SK-N-SH (cell line): ENCODE measurements at regions not wholly inside any gene's neighbourhood (a gene's known extent, or its start where the extent isn't known, plus 50 kb on each side); places are given as distances from the start of the nearest gene placed in this dataset.

ENCODE experiments used
- CTCF ChIA-PET: fragments of 300-600, 350-600 bp; formaldehyde crosslinking; extraction: SDS; loops from one replicate; lab custom pipeline; 2021; lab: Yijun Ruan, JAX
- POLR2A ChIA-PET: fragments of 350-600 bp; sonication (Branson Sonifier 250); formaldehyde crosslinking; extraction: SDS; loops from one replicate; lab custom pipeline; 2020; ENCODE audit warnings: antibody characterized with exemption, inconsistent platforms; lab: Yijun Ruan, JAX
- DNase-seq: peaks from one replicate; pipeline ENCODE4 v3.0.0; 2012
- H2AFZ ChIP-seq: fragments of 200-600 bp; sonication (generic); 2 replicates; pipeline ENCODE4 v1.8.1; 2016; ENCODE audit warnings: antibody characterized with exemption, mild to moderate bottlenecking, low read depth
- H3F3A ChIP-seq: fragments of 200-600 bp; sonication (generic); replicated peaks from 2 replicates; pipeline ENCODE3; 2016; ENCODE audit warnings: antibody characterized with exemption, mild to moderate bottlenecking; ENCODE audit not compliant: insufficient read depth
- H3K27ac ChIP-seq, 2 experiments: fragments of 200-500 bp in 1 of 2; fragments of 200-600 bp in 1 of 2; sonication (Bioruptor generic) in 1 of 2; sonication (generic), shearing (Covaris generic) in 1 of 2; 2 replicates each; pipeline versions ENCODE4 v1.5.1 to v1.6.1; 2014 to 2016; ENCODE audit warnings: low read depth in 2 of 2, inconsistent platforms in 1 of 2, low read length in 1 of 2, mild to moderate bottlenecking in 1 of 2, mixed read lengths in 1 of 2
- H3K27me3 ChIP-seq: fragments of 200-600 bp; sonication (generic), shearing (Covaris generic); 2 replicates; pipeline ENCODE4 v1.6.1; 2016; ENCODE audit warnings: mixed run types; ENCODE audit not compliant: insufficient read depth
- H3K36me3 ChIP-seq, 2 experiments: fragments of 200-500 bp in 1 of 2; fragments of 200-600 bp in 1 of 2; sonication (Bioruptor generic) in 1 of 2; sonication (generic) in 1 of 2; replicated peaks in 1 of 2; 2 replicates each; pipeline versions ENCODE3 to v1.5.1; 2014 to 2016; ENCODE audit warnings: low read length in 1 of 2, mild to moderate bottlenecking in 1 of 2; ENCODE audit not compliant: insufficient read depth in 2 of 2, control insufficient read depth in 1 of 2
- H3K4me1 ChIP-seq, 2 experiments: fragments of 200-500 bp in 1 of 2; fragments of 200-600 bp in 1 of 2; sonication (Bioruptor generic) in 1 of 2; sonication (generic), shearing (Covaris generic) in 1 of 2; 2 replicates each; pipeline versions ENCODE4 v1.5.1 to v1.6.1; 2014 to 2016; ENCODE audit warnings: low read depth in 1 of 2, low read length in 1 of 2, mixed run types in 1 of 2; ENCODE audit not compliant: insufficient read depth in 2 of 2, control insufficient read depth in 1 of 2
- H3K4me2 ChIP-seq: fragments of 200-600 bp; sonication (generic), shearing (Covaris generic); 2 replicates; pipeline ENCODE4 v1.6.1; 2017; ENCODE audit warnings: mixed run types
- H3K4me3 ChIP-seq, 2 experiments: fragments of 200-500 bp in 1 of 2; fragments of 200-600 bp in 1 of 2; sonication (Bioruptor generic) in 1 of 2; sonication (generic), shearing (Covaris generic) in 1 of 2; 2 replicates each; pipeline versions ENCODE4 v1.5.1 to v1.8.1; 2014 to 2016; ENCODE audit warnings: low read depth in 2 of 2, inconsistent platforms in 1 of 2, low read length in 1 of 2, mild to moderate bottlenecking in 1 of 2, mixed read lengths in 1 of 2, moderate library complexity in 1 of 2
- H3K79me2 ChIP-seq: fragments of 200-600 bp; sonication (generic); 2 replicates; pipeline ENCODE4 v1.8.1; 2017; ENCODE audit warnings: mild to moderate bottlenecking; ENCODE audit not compliant: insufficient read depth
- H3K9ac ChIP-seq: fragments of 200-600 bp; sonication (generic); 2 replicates; pipeline ENCODE4 v1.6.1; 2017; ENCODE audit warnings: mixed run types
- H3K9me2 ChIP-seq: fragments of 200-600 bp; sonication (generic); 2 replicates; pipeline ENCODE4 v1.6.1; 2017; ENCODE audit warnings: mixed run types
- H3K9me3 ChIP-seq: fragments of 200-600 bp; sonication (generic); 2 replicates; pipeline ENCODE4 v1.6.1; 2017; ENCODE audit warnings: mixed run types, mild to moderate bottlenecking, moderate library complexity
- H4K20me1 ChIP-seq: fragments of 200-600 bp; sonication (generic); 2 replicates; pipeline ENCODE4 v1.6.1; 2017; ENCODE audit warnings: mild to moderate bottlenecking, mixed run types; ENCODE audit not compliant: insufficient read depth
- FOSL2 ChIP-seq: IDR thresholded peaks from 2 replicates; pipeline ENCODE4 v1.4.0; 2012; ENCODE audit warnings: low read depth, mild to moderate bottlenecking, moderate library complexity, borderline replicate concordance
- NFIC ChIP-seq: IDR thresholded peaks from 2 replicates; pipeline ENCODE4 v1.4.0; 2012; ENCODE audit warnings: borderline replicate concordance
- NRF1 ChIP-seq: IDR thresholded peaks from 2 replicates; pipeline ENCODE4 v1.6.1; 2012; ENCODE audit warnings: low read depth, mild to moderate bottlenecking, low read length
- RFX5 ChIP-seq: IDR thresholded peaks from 2 replicates; pipeline ENCODE4 v1.6.1; 2012; ENCODE audit warnings: mild to moderate bottlenecking, improper control_type of control experiment, low read length
- SMC3 ChIP-seq: IDR thresholded peaks from 2 replicates; pipeline ENCODE4 v1.6.1; 2012; ENCODE audit warnings: low read depth, low read length, improper control_type of control experiment
- USF2 ChIP-seq: fragments of 150-350 bp; IDR thresholded peaks from 2 replicates; pipeline ENCODE4 v1.6.1; 2017; ENCODE audit warnings: antibody characterized with exemption, low read length, low read depth, borderline replicate concordance

GRCh38 chr2:191783416-191783815 lies 63.5 kb downstream of the CAVIN2 start:
- H3K79me2 ChIP-seq = no peaks in the 10 kb centered on the region
- no peak overlapping the region for H2AFZ ChIP-seq
- H3K4me1 ChIP-seq = no peaks in the 10 kb centered on the region
- TF ChIP-seq FOSL2 = no peak
- TF ChIP-seq NFIC = no peak
- TF ChIP-seq SMC3 = no peak
- TF ChIP-seq NRF1 = no peak
- TF ChIP-seq RFX5 = no peak
- no peak for TF ChIP-seq USF2
- ChIA-PET CTCF (no interaction called here), POLR2A (no interaction called here)
- H3K9me2 ChIP-seq = no peaks in the 10 kb centered on the region
- DNase-seq = no peak
- no peaks in the 10 kb centered on the region for H3F3A ChIP-seq
- no peaks in the 10 kb centered on the region for H3K36me3 ChIP-seq
- H3K4me3 ChIP-seq = no peak overlapping the region
- H3K27me3 ChIP-seq = no peaks in the 10 kb centered on the region; the same call in 1 of the 2 replicates
- H3K4me2 ChIP-seq = no peak overlapping the region
- H4K20me1 ChIP-seq = no peaks in the 10 kb centered on the region
- no peak overlapping the region for H3K27ac ChIP-seq
- no peaks in the 10 kb centered on the region for H3K9me3 ChIP-seq
- no peak overlapping the region for H3K9ac ChIP-seq
